ENCODE measurements at regions not wholly inside any gene's neighbourhood (a gene's known extent, or its start where the extent isn't known, plus 50 kb on each side); places are given as distances from the start of the nearest gene placed in this dataset.

DNA sequence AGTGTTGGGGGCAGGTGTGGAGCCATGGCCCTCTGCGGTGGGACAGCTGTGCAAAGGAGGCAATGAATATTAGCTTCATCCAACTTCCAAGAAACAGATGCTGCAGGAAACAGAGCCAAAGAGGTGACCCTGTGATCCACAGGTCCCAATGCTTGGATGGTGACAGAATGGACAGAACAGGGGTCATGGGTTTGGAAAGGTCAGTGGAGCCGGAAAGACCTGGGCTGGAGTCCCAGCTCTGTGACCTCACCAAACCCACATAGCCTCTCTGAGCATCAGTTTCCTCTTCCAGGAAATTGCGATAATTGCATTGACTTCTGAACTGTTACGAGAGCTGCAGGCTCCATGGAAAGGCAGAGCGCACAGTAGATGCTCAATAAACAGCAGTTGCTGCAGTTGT is 110.2 kb upstream of the GSC start:
- Histone ChIP-seq H3K9me1 (ENCODE audit: control insufficient read depth, extremely low read depth, insufficient read depth, low read length) (no peaks in the 10 kb centered on the region), H3K27ac (ENCODE audit: control insufficient read depth, insufficient read depth, low read length) (no peak overlapping the region), H3K4me2 (ENCODE audit: control insufficient read depth, extremely low read depth, insufficient read depth, low read depth, low read length) (no peak overlapping the region), H3K4me1 (ENCODE audit: control insufficient read depth, extremely low read depth, insufficient read depth, low read length) (no peaks in the 10 kb centered on the region), H3K9ac (ENCODE audit: control insufficient read depth, extremely low read depth, insufficient read depth, low read length) (no peak overlapping the region), H4K20me1 (ENCODE audit: control insufficient read depth, extremely low read depth, insufficient read depth, low read length) (no peaks in the 10 kb centered on the region), H3K27me3 (ENCODE audit: control insufficient read depth, extremely low read depth, insufficient read depth, low read length) (no peaks in the 10 kb centered on the region), H3K4me3 (ENCODE audit: control insufficient read depth in 2 of 3, extremely low read depth in 1 of 3, insufficient read depth in 2 of 3, low read depth in 1 of 3, low read length in 3 of 3) (no peak overlapping the region), H3K79me2 (ENCODE audit: control insufficient read depth, insufficient read depth, low read length) (no peaks in the 10 kb centered on the region), H3K36me3 (ENCODE audit: control insufficient read depth in 2 of 2, extremely low read depth in 1 of 2, insufficient read depth in 2 of 2, low read length in 2 of 2) (no peaks in the 10 kb centered on the region), H3K9me3 (ENCODE audit: control insufficient read depth, low read depth, low read length) (no peaks in the 10 kb centered on the region), H2AFZ (ENCODE audit: control insufficient read depth, low read length) (no peak overlapping the region)
- FAIRE-seq (no peak), DNase-seq (ENCODE audit: low read depth, low spot score) (no peak)
- TF ChIP-seq, protein P1, sequence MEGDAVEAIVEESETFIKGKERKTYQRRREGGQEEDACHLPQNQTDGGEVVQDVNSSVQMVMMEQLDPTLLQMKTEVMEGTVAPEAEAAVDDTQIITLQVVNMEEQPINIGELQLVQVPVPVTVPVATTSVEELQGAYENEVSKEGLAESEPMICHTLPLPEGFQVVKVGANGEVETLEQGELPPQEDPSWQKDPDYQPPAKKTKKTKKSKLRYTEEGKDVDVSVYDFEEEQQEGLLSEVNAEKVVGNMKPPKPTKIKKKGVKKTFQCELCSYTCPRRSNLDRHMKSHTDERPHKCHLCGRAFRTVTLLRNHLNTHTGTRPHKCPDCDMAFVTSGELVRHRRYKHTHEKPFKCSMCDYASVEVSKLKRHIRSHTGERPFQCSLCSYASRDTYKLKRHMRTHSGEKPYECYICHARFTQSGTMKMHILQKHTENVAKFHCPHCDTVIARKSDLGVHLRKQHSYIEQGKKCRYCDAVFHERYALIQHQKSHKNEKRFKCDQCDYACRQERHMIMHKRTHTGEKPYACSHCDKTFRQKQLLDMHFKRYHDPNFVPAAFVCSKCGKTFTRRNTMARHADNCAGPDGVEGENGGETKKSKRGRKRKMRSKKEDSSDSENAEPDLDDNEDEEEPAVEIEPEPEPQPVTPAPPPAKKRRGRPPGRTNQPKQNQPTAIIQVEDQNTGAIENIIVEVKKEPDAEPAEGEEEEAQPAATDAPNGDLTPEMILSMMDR (optimal IDR thresholded peaks at IDR 0.05 in 1 of 3, IDR thresholded peaks at IDR 0.05 in 1 of 3, conservative IDR thresholded peaks at IDR 0.05 in 1 of 3; ENCODE audit: extremely low read depth in 1 of 3, insufficient read depth in 2 of 3, low read length in 3 of 3) = no peak
- no peak for TF ChIP-seq EZH2 (IDR thresholded peaks at IDR 0.05; ENCODE audit: low read length)
- dilution Hi-C loops (cut with MboI; ENCODE audit: extremely low pct_ligation_motif_present, low sequenced_read_pairs) = no loop called here

DNA sequence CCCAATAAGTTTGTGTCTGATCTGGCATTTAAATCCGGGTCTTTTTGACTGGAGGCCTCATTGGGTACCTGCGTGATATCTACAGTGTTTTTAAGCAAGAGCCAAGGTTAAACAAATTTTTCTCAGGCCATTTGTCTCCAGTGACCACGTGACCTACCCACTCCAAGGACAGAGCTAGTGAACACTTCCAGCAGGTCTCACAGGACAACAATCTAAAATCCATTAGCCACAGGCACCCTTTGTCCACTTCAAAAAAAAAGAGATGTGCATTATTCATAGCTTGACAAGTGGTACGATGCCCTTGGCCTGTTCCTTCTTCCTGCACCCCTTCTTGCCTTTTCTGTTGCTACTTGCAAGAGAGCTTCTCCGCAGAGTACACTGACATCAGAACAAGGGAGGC is 109.6 kb upstream of the GSC start:
- H3K4me1 ChIP-seq (ENCODE audit: control insufficient read depth, extremely low read depth, insufficient read depth, low read length) = no peaks in the 10 kb centered on the region
- no peaks in the 10 kb centered on the region for H3K9me3 ChIP-seq (ENCODE audit: control insufficient read depth, low read depth, low read length)
- H4K20me1 ChIP-seq (ENCODE audit: control insufficient read depth, extremely low read depth, insufficient read depth, low read length) = no peaks in the 10 kb centered on the region
- TF ChIP-seq, protein P1 (optimal IDR thresholded peaks at IDR 0.05 in 1 of 3, IDR thresholded peaks at IDR 0.05 in 1 of 3, conservative IDR thresholded peaks at IDR 0.05 in 1 of 3; ENCODE audit: extremely low read depth in 1 of 3, insufficient read depth in 2 of 3, low read length in 3 of 3) = no peak
- no peak for TF ChIP-seq EZH2 (IDR thresholded peaks at IDR 0.05; ENCODE audit: low read length)
- H2AFZ ChIP-seq (ENCODE audit: control insufficient read depth, low read length) = no peak overlapping the region
- DNase-seq (ENCODE audit: low read depth, low spot score) (no peak), FAIRE-seq (no peak)
- no peaks in the 10 kb centered on the region for H3K79me2 ChIP-seq (ENCODE audit: control insufficient read depth, insufficient read depth, low read length)
- no peaks in the 10 kb centered on the region for H3K9me1 ChIP-seq (ENCODE audit: control insufficient read depth, extremely low read depth, insufficient read depth, low read length)
- H3K27me3 ChIP-seq (ENCODE audit: control insufficient read depth, extremely low read depth, insufficient read depth, low read length) = no peaks in the 10 kb centered on the region
- H3K27ac ChIP-seq (ENCODE audit: control insufficient read depth, insufficient read depth, low read length) = no peak overlapping the region
- no peak overlapping the region for H3K4me2 ChIP-seq (ENCODE audit: control insufficient read depth, extremely low read depth, insufficient read depth, low read depth, low read length)
- no peak overlapping the region for H3K9ac ChIP-seq (ENCODE audit: control insufficient read depth, extremely low read depth, insufficient read depth, low read length)
- H3K36me3 ChIP-seq (ENCODE audit: control insufficient read depth in 2 of 2, extremely low read depth in 1 of 2, insufficient read depth in 2 of 2, low read length in 2 of 2) = no peaks in the 10 kb centered on the region
- dilution Hi-C loops (cut with MboI; ENCODE audit: extremely low pct_ligation_motif_present, low sequenced_read_pairs) = no loop called here
- H3K4me3 ChIP-seq (ENCODE audit: control insufficient read depth in 2 of 3, extremely low read depth in 1 of 3, insufficient read depth in 2 of 3, low read depth in 1 of 3, low read length in 3 of 3) = no peak overlapping the region

All from keratinocyte (primary cell).